GM23338 (cell line): ENCODE measurements at regions not wholly inside any gene's neighbourhood (a gene's known extent, or its start where the extent isn't known, plus 50 kb on each side); places are given as distances from the start of the nearest gene placed in this dataset.

ENCODE experiments used
- ATAC-seq: fragments of 200-7000 bp; cut with Tn5 transposase; 3 replicates; pipeline ENCODE4 v1.9.1; 2020
- DNase-seq: peaks from one replicate; pipeline ENCODE4 v3.0.0-alpha.2; 2015; ENCODE audit warnings: low spot score
- H2AFZ ChIP-seq: fragments of 200-600 bp; sonication (generic); 2 replicates; pipeline ENCODE4 v1.8.0; 2016; ENCODE audit warnings: antibody characterized with exemption, mild to moderate bottlenecking, moderate library complexity
- H3F3A ChIP-seq: fragments of 200-600 bp; sonication (generic); replicated peaks from 2 replicates; pipeline ENCODE4 v1.8.0; 2017; ENCODE audit warnings: antibody characterized with exemption, mixed run types, low read depth
- H3K27ac ChIP-seq: fragments of 200-600 bp; sonication (generic); 2 replicates; pipeline ENCODE4 v1.6.1; 2016; ENCODE audit warnings: low read depth
- H3K27me3 ChIP-seq: fragments of 200-600 bp; sonication (generic); 2 replicates; pipeline ENCODE4 v1.8.0; 2016; ENCODE audit warnings: mild to moderate bottlenecking, mixed run types, moderate library complexity; ENCODE audit not compliant: insufficient read depth
- H3K36me3 ChIP-seq: fragments of 200-600 bp; sonication (generic); 2 replicates; pipeline ENCODE4 v1.8.0; 2016; ENCODE audit warnings: mild to moderate bottlenecking; ENCODE audit not compliant: insufficient read depth
- H3K4me1 ChIP-seq: fragments of 200-600 bp; sonication (generic); 2 replicates; pipeline ENCODE4 v1.8.0; 2016; ENCODE audit warnings: mild to moderate bottlenecking, moderate library complexity; ENCODE audit not compliant: insufficient read depth
- H3K4me2 ChIP-seq: fragments of 200-600 bp; sonication (generic); 2 replicates; pipeline ENCODE4 v1.7.1; 2017; ENCODE audit warnings: mixed run types
- H3K4me3 ChIP-seq: fragments of 200-600 bp; sonication (generic); 2 replicates; pipeline ENCODE4 v1.6.1; 2016; ENCODE audit warnings: mixed run types
- H3K79me2 ChIP-seq: fragments of 200-600 bp; sonication (generic); replicated peaks from 2 replicates; pipeline ENCODE4 v1.8.0; 2017; ENCODE audit warnings: mild to moderate bottlenecking; ENCODE audit not compliant: insufficient read depth
- H3K9me2 ChIP-seq: fragments of 200-600 bp; sonication (generic); 2 replicates; pipeline ENCODE4 v1.8.0; 2017; ENCODE audit not compliant: insufficient read depth
- H4K20me1 ChIP-seq: fragments of 200-600 bp; sonication (generic); replicated peaks from 2 replicates; pipeline ENCODE4 v1.8.0; 2017; ENCODE audit warnings: mild to moderate bottlenecking; ENCODE audit not compliant: insufficient read depth
- H3K27ac Mint-ChIP-seq: 2 replicates; pipeline ENCODE4 v1.8.0; 2020; ENCODE audit warnings: inconsistent platforms, mild to moderate bottlenecking, moderate library complexity, mixed read lengths
- H3K27me3 Mint-ChIP-seq: 3 replicates; pipeline ENCODE4 v1.8.0; 2022; ENCODE audit warnings: low read depth, mild to moderate bottlenecking, moderate library complexity, mixed read lengths, inconsistent platforms; ENCODE audit not compliant: insufficient read depth, poor library complexity
- H3K36me3 Mint-ChIP-seq: 3 replicates; pipeline ENCODE4 v1.8.0; 2021; ENCODE audit warnings: low read depth, mild to moderate bottlenecking, inconsistent platforms, moderate library complexity, mixed read lengths
- H3K4me1 Mint-ChIP-seq: 3 replicates; pipeline ENCODE4 v1.8.0; 2020; ENCODE audit warnings: mild to moderate bottlenecking, inconsistent platforms, mixed read lengths
- H3K4me3 Mint-ChIP-seq: 3 replicates; pipeline ENCODE4 v1.8.0; 2021; ENCODE audit warnings: moderate library complexity, mild to moderate bottlenecking, inconsistent platforms, mixed read lengths
- H3K9me3 Mint-ChIP-seq: 3 replicates; pipeline ENCODE4 v1.8.0; 2020; ENCODE audit warnings: moderate library complexity, mild to moderate bottlenecking, inconsistent platforms, mixed read lengths
- JUNB ChIP-seq: IDR thresholded peaks from one replicate; pipeline ENCODE4 v1.6.1; 2016; ENCODE audit warnings: antibody characterized with exemption; ENCODE audit not compliant: unreplicated experiment
- NANOG ChIP-seq: IDR thresholded peaks from 2 replicates; pipeline ENCODE4 v1.6.1; 2016; ENCODE audit warnings: antibody characterized with exemption, borderline replicate concordance
- POLR2AphosphoS5 ChIP-seq: IDR thresholded peaks from 2 replicates; pipeline ENCODE4 v1.6.1; 2016; ENCODE audit warnings: antibody characterized with exemption, low read depth
- REST ChIP-seq: IDR thresholded peaks from one replicate; pipeline ENCODE4 v1.6.1; 2018; ENCODE audit warnings: antibody characterized with exemption; ENCODE audit not compliant: unreplicated experiment
- STAT1 ChIP-seq: IDR thresholded peaks from one replicate; pipeline ENCODE4 v1.6.1; 2016; ENCODE audit warnings: antibody characterized with exemption; ENCODE audit not compliant: unreplicated experiment
- ZNF331 ChIP-seq: fragments of 250-450 bp; sonication (Bioruptor Pico); IDR thresholded peaks from 2 replicates; pipeline ENCODE4 v1.5.0; 2020; ENCODE audit warnings: low read depth, mild to moderate bottlenecking, moderate library complexity
- TF ChIP-seq, protein P1 (sequence below), 2 experiments: fragments of 200-600 bp in 1 of 2; sonication (generic) in 1 of 2; conservative IDR thresholded peaks; 2 replicates each; pipeline versions ENCODE4 v1.5.1 to v1.6.1; 2016 to 2017; ENCODE audit warnings: antibody characterized with exemption in 2 of 2, low read depth in 2 of 2, mild to moderate bottlenecking in 2 of 2, moderate library complexity in 1 of 2
- TF ChIP-seq, protein P2 (sequence below): IDR thresholded peaks from 2 replicates; pipeline ENCODE4 v1.6.1; 2016; ENCODE audit warnings: antibody characterized with exemption

GRCh38 chr9:86637515-86637914 is 283.3 kb upstream of the TUT7 start:
- Histone ChIP-seq H3K27me3 (no peaks in the 10 kb centered on the region), H3K79me2 (no peaks in the 10 kb centered on the region), H3F3A (no peaks in the 10 kb centered on the region), H4K20me1 (no peaks in the 10 kb centered on the region), H3K9me2 (no peaks in the 10 kb centered on the region), H3K27ac (no peak overlapping the region), H3K4me3 (no peak overlapping the region), H3K4me1 (no peaks in the 10 kb centered on the region), H3K36me3 (no peaks in the 10 kb centered on the region), H2AFZ (peak overlapping the region; percentile 63; the same call in 1 of the 2 replicates), H3K4me2 (no peak overlapping the region)
- ATAC-seq (peak; percentile 98), DNase-seq (peak; percentile 88)
- Mint-ChIP-seq H3K36me3 (no peaks in the 10 kb centered on the region), H3K4me1 (peaks cover 11% of the 10 kb centered on the region), H3K9me3 (no peaks in the 10 kb centered on the region; the same call in 2 of the 3 replicates), H3K27ac (no peak overlapping the region), H3K4me3 (no peak overlapping the region), H3K27me3 (peaks cover 5% of the 10 kb centered on the region)
- TF ChIP-seq, protein P1, sequence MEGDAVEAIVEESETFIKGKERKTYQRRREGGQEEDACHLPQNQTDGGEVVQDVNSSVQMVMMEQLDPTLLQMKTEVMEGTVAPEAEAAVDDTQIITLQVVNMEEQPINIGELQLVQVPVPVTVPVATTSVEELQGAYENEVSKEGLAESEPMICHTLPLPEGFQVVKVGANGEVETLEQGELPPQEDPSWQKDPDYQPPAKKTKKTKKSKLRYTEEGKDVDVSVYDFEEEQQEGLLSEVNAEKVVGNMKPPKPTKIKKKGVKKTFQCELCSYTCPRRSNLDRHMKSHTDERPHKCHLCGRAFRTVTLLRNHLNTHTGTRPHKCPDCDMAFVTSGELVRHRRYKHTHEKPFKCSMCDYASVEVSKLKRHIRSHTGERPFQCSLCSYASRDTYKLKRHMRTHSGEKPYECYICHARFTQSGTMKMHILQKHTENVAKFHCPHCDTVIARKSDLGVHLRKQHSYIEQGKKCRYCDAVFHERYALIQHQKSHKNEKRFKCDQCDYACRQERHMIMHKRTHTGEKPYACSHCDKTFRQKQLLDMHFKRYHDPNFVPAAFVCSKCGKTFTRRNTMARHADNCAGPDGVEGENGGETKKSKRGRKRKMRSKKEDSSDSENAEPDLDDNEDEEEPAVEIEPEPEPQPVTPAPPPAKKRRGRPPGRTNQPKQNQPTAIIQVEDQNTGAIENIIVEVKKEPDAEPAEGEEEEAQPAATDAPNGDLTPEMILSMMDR (conservative IDR thresholded peaks at IDR 0.05; ENCODE audit: low read depth in 2 of 2): peak; percentile 94 to 95
- TF ChIP-seq POLR2AphosphoS5: no peak

- ATAC-seq: no peak
- H3K27me3 Mint-ChIP-seq: peaks cover 4% of the 10 kb centered on the region
- no peak overlapping the region for H3K27ac Mint-ChIP-seq
- TF ChIP-seq NANOG (no peak), STAT1 (no peak), ZNF331 (CRISPR knock-in tag) (no peak), REST (no peak), JUNB (no peak)
- TF ChIP-seq, protein P2, sequence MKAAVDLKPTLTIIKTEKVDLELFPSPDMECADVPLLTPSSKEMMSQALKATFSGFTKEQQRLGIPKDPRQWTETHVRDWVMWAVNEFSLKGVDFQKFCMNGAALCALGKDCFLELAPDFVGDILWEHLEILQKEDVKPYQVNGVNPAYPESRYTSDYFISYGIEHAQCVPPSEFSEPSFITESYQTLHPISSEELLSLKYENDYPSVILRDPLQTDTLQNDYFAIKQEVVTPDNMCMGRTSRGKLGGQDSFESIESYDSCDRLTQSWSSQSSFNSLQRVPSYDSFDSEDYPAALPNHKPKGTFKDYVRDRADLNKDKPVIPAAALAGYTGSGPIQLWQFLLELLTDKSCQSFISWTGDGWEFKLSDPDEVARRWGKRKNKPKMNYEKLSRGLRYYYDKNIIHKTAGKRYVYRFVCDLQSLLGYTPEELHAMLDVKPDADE: no peak
- TF ChIP-seq, protein P1 (conservative IDR thresholded peaks at IDR 0.05; ENCODE audit: low read depth in 2 of 2): no peak
These were observed 282.3 kb upstream of the TUT7 start for GRCh38 chr9:86636519-86636918.

More at GRCh38 chr9:86636519-86636918, 282.3 kb upstream of the TUT7 start:
- H3K4me1 Mint-ChIP-seq: peaks cover 11% of the 10 kb centered on the region
- no peaks in the 10 kb centered on the region for H3K27me3 ChIP-seq
- H2AFZ ChIP-seq: no peak overlapping the region
- no peak overlapping the region for H3K4me3 Mint-ChIP-seq
- H3K27ac ChIP-seq: no peak overlapping the region
- no peaks in the 10 kb centered on the region; the same call in 2 of the 3 replicates for H3K9me3 Mint-ChIP-seq
- DNase-seq: no peak
- no peaks in the 10 kb centered on the region for H4K20me1 ChIP-seq
- H3F3A ChIP-seq: no peaks in the 10 kb centered on the region
- H3K4me3 ChIP-seq: no peak overlapping the region
- no peak overlapping the region for H3K4me2 ChIP-seq
- H3K9me2 ChIP-seq: no peaks in the 10 kb centered on the region
- no peaks in the 10 kb centered on the region for H3K4me1 ChIP-seq
- no peaks in the 10 kb centered on the region for H3K36me3 ChIP-seq
- no peaks in the 10 kb centered on the region for H3K79me2 ChIP-seq
- H3K36me3 Mint-ChIP-seq: no peaks in the 10 kb centered on the region
